NCI-H187 treated with DMSO at 0.1 percent for 48 hours (cell line): ENCODE measurements at regions not wholly inside any gene's neighbourhood (a gene's known extent, or its start where the extent isn't known, plus 50 kb on each side); places are given as distances from the start of the nearest gene placed in this dataset.
A peak's percentile ranks its signal among the peaks of the same experiment; 100 is the strongest.

Experiments used
- DNase-seq: peaks from one replicate; lab custom pipeline; 2025; lab: John Stamatoyannopoulos, UW

- DNase-seq: no peak
Measured at GRCh38 chr4:66693694-66694093, 851.6 kb downstream of the CENPC start.

GRCh38 chr4:66691101-66691500 is 854.2 kb downstream of the CENPC start:
- DNase-seq: no peak

DNA sequence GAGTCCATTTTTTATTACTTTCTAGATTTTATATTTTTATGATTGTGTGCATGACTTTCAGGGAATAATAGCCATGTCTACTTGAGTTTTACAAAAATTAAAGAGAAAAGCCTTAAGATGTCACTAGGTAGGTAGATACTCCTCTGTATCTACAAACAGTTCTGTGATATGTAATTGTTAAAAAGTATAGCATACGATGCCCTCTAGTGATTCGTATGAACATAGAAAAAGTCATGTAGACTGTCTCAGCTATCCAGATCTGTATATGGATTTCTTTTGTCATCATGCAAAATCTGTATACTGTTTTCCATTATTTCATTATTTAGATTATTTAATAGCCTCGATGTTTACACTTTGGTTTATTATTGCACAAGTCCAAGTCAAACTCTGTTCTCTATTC is 856.6 kb downstream of the CENPC start:
- peak; percentile 55 for DNase-seq

GRCh38 chr4:66687459-66687858 is 857.8 kb downstream of the CENPC start:
- DNase-seq: no peak

GRCh38 chr4:66681962-66682361 is 863.3 kb downstream of the CENPC start:
- DNase-seq: no peak

DNA sequence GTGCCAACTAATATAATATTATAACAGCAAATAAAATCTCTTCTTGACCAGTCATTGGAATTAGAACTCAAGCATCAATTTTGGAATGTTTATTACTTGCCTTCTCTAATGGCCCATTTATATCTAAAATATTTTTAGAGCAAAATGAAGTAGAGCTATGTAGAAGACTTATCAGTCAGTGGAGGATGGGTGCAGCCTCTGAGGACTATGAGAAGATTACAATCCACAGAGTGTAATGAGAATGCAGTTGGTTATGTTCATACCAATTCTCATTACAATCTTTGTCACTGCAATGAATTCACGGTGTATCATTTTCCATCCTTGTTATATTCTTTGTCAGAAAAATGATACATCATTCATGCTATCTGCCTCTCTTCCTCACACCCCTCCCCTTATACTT is 878.1 kb downstream of the CENPC start:
- no peak for DNase-seq

DNA sequence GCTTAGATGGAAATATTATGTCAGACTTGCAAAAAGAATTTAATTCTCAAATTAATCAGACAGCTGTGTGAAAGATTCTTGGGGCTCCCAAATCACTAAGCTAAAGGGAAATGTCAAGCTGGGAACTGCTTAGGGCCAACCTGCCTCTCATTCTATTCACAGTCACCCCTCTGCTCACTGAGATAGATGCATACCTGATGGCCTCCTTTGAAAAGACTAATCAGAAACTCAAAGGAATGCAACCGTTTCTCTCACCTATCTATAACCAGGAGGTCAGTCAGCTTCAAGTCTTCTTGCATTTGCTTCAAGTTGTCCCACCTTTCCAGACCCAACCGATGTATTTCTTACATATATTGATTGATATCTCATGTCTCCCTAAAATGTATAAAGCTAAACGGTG is 882.7 kb downstream of the CENPC start:
- no peak for DNase-seq

- DNase-seq: no peak
Measured at GRCh38 chr4:66658809-66659208, 886.5 kb downstream of the CENPC start.

DNA sequence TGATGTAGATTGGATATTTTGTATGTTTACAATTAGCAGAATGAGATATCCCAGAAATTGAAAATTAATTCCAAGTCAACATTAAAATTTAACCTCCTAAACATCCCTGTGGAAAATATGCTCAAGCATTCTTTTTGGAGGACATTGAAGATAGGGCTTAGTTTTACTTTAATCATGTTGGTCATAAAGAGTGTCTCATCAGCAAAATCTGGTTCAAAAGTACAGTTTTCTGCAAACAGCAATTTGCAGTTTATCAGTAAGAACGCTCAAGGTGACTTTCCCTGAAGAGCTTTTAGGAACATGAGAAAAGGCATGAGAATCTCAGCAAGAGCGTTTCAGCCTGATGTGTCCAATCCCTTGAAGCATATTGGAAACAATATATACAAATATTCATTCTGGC is 889.8 kb downstream of the CENPC start:
- DNase-seq: no peak

DNA sequence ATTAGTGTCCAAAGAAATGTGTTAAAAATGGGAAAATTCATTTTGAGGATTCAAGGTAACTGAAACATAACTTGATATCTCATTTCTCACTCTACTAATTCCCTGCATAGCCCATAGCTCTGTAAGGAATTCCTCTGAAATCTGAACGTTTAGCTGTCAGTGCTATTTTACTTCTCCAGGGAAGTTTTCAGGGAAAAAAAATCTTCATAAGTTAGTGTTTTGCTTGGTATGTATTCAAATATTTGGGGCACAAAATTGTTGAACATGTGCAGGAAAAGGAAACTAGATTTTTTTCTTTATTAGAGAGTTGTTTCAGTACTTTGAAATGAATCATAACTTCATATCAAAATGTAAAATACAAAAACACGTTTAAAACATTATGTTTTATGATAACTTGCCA is 891.4 kb downstream of the CENPC start:
- no peak for DNase-seq

- no peak for DNase-seq
Measured at GRCh38 chr4:66649236-66649635, 896.1 kb downstream of the CENPC start.

- no peak for DNase-seq
Measured at GRCh38 chr4:66647926-66648325, 897.4 kb downstream of the CENPC start.

DNA sequence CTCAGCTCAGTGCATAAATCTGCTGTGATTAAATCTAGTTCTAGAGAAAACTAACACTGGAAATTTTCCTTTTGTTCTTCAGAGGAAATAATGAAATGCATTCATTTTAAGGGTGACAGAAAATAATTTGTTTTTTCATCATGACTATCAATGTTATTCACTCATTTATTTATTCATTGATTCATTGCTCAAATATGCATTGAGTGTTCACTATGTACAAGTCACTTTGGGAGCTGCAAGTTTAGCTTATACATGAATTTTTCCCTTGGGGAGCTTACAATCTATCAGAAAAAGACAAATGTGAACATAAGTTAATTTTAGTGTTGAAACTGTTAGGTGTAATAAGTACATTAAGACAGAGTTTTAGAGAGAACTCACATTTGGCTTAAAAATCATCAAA is 897.8 kb downstream of the CENPC start:
- DNase-seq: no peak

- peak; percentile 67 for DNase-seq
Measured at GRCh38 chr4:66640233-66640990, 904.9 kb downstream of the CENPC start.

DNA sequence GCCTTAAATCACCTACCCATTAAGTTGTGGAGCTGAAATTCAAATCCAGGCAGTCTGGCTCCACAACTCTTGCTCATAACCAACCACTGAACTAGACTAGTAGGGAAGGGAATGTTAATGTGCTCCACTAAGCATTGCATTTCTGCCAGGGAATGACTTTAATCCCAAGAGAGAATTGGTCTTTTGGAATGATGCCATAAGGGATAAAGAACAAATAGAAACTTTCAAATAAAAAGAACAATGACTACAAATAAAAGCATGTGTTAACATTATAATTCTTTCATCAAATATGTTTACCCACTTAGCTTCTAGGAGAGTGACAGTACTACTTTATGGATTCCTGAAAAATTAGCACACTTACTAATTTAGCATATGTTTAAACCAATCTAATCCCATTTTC is 905.9 kb downstream of the CENPC start:
- DNase-seq: no peak

DNA sequence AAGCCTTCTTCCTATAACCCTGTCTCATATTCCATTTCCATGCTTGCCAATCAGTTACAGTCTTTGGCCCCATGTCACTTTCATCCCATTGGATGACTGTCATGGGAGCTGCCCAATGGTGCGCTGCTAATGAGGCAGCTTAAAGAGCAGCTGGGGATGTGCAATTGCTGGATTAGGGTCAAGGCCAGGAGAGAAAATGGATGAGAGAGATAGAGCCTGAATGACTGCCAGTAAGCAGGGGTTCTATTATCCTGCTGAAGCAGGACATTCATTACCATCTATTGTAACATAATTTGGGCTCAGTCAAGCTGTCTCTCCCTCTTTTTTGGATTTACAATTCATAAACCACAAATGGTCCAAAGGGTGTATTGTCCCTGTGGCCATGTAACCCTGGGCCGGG is 909.0 kb downstream of the CENPC start:
- no peak for DNase-seq

GRCh38 chr4:66633477-66633876 is 911.8 kb downstream of the CENPC start:
- DNase-seq: no peak

DNA sequence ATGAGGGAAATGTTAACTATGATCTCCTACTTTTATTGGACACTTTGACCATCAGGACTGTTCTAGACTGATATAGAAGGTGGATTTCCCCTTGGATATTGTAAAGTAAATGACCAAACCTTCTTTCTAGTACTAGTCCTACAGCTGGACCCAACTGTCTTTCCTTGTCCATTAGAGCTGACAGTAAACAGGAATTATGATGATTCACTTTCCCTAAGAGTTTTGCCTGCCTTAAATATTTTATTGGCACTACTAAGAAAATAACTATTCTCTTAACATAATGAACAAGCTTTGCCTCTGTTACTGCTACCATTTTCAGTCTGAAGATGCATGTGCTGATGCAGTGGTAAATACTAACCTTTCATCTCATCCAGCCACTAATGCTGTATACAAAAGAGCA is 915.4 kb downstream of the CENPC start:
- no peak for DNase-seq

DNA sequence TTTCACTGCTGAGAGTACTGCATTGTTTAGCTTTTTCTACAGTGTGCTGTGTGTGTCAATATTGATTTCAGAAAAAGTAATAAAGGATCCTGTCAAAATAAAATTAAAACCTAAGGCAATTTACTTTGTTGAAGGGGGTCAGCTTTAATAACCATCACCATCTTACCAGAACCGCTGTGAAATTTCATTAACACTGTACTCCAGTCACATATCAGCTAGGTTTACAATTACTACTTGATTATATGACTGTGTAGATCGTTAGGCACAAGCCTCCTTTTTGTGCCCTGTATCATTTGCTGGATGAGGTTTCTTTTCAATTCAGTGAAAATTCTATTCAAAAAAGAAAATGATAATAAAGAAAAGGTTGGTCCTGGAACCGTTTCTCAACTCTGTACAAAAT is 917.2 kb downstream of the CENPC start:
- no peak for DNase-seq

GRCh38 chr4:66625480-66625879 is 919.8 kb downstream of the CENPC start:
- DNase-seq: no peak

DNA sequence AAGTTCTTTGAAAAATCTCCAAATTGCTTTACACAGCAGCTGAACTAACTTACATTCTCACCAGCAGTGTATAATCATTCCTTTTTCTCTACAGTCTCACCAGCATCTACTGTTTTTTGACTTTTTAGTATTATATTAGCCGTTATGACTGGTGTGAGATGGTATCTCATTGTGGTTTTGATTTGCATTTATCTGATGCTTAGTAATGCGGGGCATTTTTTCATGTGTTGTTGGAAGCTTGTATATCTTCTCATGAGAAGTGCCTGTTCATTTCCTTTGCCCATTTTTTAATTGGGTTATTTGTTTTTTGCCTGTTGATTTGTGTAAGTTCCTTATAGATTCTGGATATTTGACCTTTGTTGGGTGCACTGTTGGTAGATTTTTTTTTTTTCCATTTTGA is 931.7 kb downstream of the CENPC start:
- DNase-seq: no peak

GRCh38 chr4:66609014-66609413 is 936.3 kb downstream of the CENPC start:
- DNase-seq: no peak

- no peak for DNase-seq
Measured at GRCh38 chr4:66606908-66607307, 936.6 kb upstream of the EPHA5 start.

DNA sequence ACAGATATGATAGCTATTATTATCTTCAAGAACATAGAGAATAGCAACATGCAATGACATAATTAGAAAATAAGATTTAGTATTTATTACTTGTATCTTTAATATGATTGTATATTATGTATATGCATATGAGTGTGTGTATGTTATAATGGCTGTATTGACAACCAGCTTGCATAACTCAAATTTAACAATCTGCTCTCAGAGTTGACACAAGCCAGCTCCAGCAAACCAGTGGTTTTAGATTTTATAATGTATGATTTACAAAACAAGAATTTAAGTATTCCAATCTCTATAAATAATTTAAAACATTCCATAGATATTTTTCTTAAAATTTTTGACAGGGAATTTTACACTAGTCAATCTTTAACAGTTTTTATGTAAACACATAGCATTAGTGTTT is 935.9 kb upstream of the EPHA5 start:
- no peak for DNase-seq

DNA sequence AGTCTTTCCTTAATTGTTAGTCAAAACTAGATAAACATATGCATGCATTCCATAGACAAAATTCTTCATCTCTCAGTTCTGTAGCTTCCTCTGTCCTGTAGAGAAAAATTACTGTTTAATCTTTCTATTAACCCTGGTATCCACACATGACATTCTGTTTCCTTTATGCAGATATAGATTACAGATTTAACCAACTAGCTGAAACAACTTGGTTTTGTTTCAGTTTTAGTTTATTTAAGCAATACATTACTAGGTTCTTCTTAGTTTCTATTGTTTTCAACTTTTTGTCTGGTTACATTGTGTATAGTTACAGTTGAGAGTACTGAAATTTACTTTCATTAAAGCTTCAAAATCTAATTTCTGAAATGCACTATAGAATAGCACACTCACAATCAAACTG is 933.9 kb upstream of the EPHA5 start:
- no peak for DNase-seq
